GM12878 (cell line): ENCODE measurements at regions not wholly inside any gene's neighbourhood (a gene's known extent, or its start where the extent isn't known, plus 50 kb on each side); places are given as distances from the start of the nearest gene placed in this dataset.

ENCODE experiments used
- BCL11A ChIP-seq: IDR thresholded peaks from 2 replicates; pipeline ENCODE4 v1.6.1; 2011; ENCODE audit warnings: low read depth, low read length
- CTCF ChIP-seq, 3 experiments: IDR thresholded peaks in 2 of 3; conservative IDR thresholded peaks in 1 of 3; 2 replicates each; pipeline ENCODE4 v1.5.1; 2011; ENCODE audit warnings: low read depth in 3 of 3, low read length in 3 of 3, mild to moderate bottlenecking in 3 of 3, control low read depth in 2 of 3, moderate library complexity in 2 of 3, inconsistent platforms in 1 of 3, mixed read lengths in 1 of 3; ENCODE audit not compliant: control insufficient read depth in 2 of 3, insufficient read depth in 1 of 3; ENCODE audit errors: extremely low read depth in 1 of 3
- EP300 ChIP-seq, 2 experiments: fragments of 150-350 bp in 1 of 2; IDR thresholded peaks; 2 replicates each; pipeline ENCODE4 v1.6.1; 2011 to 2012; ENCODE audit warnings: low read depth in 2 of 2, low read length in 2 of 2, borderline replicate concordance in 1 of 2, improper control_type of control experiment in 1 of 2, inconsistent platforms in 1 of 2; ENCODE audit not compliant: control insufficient read depth in 1 of 2
- ETV6 ChIP-seq, 2 experiments: fragments of 450-650 bp in 1 of 2; IDR thresholded peaks in 1 of 2; conservative IDR thresholded peaks in 1 of 2; 2 replicates each; pipeline ENCODE4 v1.6.1; 2014; ENCODE audit warnings: antibody characterized with exemption in 1 of 2, borderline replicate concordance in 1 of 2, low read depth in 1 of 2, mild to moderate bottlenecking in 1 of 2, moderate library complexity in 1 of 2
- EZH2 ChIP-seq: IDR thresholded peaks from 2 replicates; pipeline ENCODE4 v1.6.1; 2012; ENCODE audit warnings: low read depth, mild to moderate bottlenecking, control low read depth, inconsistent platforms, low read length, borderline replicate concordance; ENCODE audit not compliant: control insufficient read depth
- HDAC2 ChIP-seq: fragments of 200-600 bp; sonication (generic); IDR thresholded peaks from 2 replicates; pipeline ENCODE4 v1.6.1; 2017
- MXI1 ChIP-seq: fragments of 150-350 bp; IDR thresholded peaks from 2 replicates; pipeline ENCODE4 v1.6.1; 2011; ENCODE audit warnings: low read depth, mild to moderate bottlenecking, inconsistent platforms, low read length, improper control_type of control experiment
- NR2F1 ChIP-seq: fragments of 450-650 bp; conservative IDR thresholded peaks from 2 replicates; pipeline ENCODE4 v1.6.1; 2017; ENCODE audit warnings: mild to moderate bottlenecking
- POLR2A ChIP-seq: IDR thresholded peaks from 2 replicates; pipeline ENCODE4 v1.6.1; 2011; ENCODE audit warnings: low read depth, mild to moderate bottlenecking, low read length
- POLR2AphosphoS2 ChIP-seq: IDR thresholded peaks from 2 replicates; pipeline ENCODE4 v1.6.1; 2011; ENCODE audit warnings: low read depth, mild to moderate bottlenecking, low read length, improper control_type of control experiment, moderate library complexity
- REST ChIP-seq: IDR thresholded peaks from 2 replicates; pipeline ENCODE4 v1.6.1; 2012; ENCODE audit warnings: mild to moderate bottlenecking, low read depth, low read length
- STAT1 ChIP-seq: fragments of 450-650 bp; conservative IDR thresholded peaks from 2 replicates; pipeline ENCODE4 v1.6.1; 2014; ENCODE audit warnings: antibody characterized with exemption, mild to moderate bottlenecking
- SUZ12 ChIP-seq: fragments of 200-600 bp; sonication (generic); IDR thresholded peaks from one replicate; pipeline ENCODE4 v1.6.1; 2018; ENCODE audit warnings: antibody characterized with exemption, mild to moderate bottlenecking; ENCODE audit not compliant: unreplicated experiment
- ZNF687 ChIP-seq: fragments of 450-650 bp; IDR thresholded peaks from 2 replicates; pipeline ENCODE4 v1.6.1; 2017; ENCODE audit warnings: mild to moderate bottlenecking, moderate library complexity

DNA sequence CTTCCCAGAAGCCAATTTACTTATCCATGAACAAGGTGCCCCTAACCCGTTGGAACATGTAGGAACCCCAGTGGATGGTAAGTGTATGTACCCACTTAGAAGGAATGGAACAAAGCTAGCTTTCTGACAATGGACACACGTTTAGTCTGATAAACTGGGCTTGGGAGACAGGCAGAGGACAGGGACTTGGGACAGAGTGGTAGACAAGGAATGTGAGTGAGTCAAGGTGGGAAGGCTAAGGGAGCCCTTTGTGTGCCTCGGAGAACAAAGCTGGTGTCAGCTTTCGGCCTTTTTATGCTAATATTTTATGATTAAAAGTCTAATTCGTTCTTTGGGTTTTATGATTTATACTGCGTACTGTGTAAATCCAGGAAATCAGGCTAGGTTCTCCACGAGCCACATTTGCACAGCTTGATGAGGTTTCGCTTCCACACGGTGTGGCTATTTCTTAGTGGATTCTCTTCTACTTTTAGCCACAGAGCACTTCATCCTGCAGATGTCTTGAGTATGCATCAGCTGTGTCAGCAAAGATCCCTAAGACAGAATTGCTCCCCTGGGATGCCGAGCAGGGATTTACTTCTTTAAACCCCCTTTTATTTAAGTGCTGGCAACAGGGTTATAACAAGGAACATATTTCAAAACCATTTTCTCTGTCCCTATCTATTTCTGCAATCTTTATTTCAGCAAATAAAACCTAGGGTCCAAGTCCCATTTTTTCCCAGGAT lies 258.5 kb downstream of the DLEU7 start:
- no peak for TF ChIP-seq EZH2
- TF ChIP-seq CTCF (IDR thresholded peaks at IDR 0.05 in 2 of 3, conservative IDR thresholded peaks at IDR 0.05 in 1 of 3; ENCODE audit: control insufficient read depth in 2 of 3, extremely low read depth in 1 of 3, insufficient read depth in 1 of 3, low read depth in 3 of 3, low read length in 3 of 3), result no peak
- TF ChIP-seq POLR2A, result no peak
- no peak for TF ChIP-seq ETV6 (conservative IDR thresholded peaks at IDR 0.05 in 1 of 2, IDR thresholded peaks at IDR 0.05 in 1 of 2; ENCODE audit: borderline replicate concordance in 1 of 2, low read depth in 1 of 2)
- no peak for TF ChIP-seq HDAC2
- TF ChIP-seq MXI1, result no peak
- no peak for TF ChIP-seq BCL11A
- no peak for TF ChIP-seq STAT1
- TF ChIP-seq POLR2AphosphoS2, result no peak
- TF ChIP-seq SUZ12, result no peak
- TF ChIP-seq ZNF687, result no peak
- no peak for TF ChIP-seq EP300 (IDR thresholded peaks at IDR 0.05; ENCODE audit: borderline replicate concordance in 1 of 2, control insufficient read depth in 1 of 2, low read depth in 2 of 2, low read length in 2 of 2)
- TF ChIP-seq REST, result no peak
- TF ChIP-seq NR2F1, result no peak
